Adrenal gland (tissue), 5 donors: ENCODE measurements at regions not wholly inside any gene's neighbourhood (a gene's known extent, or its start where the extent isn't known, plus 50 kb on each side); places are given as distances from the start of the nearest gene placed in this dataset.

ENCODE experiments used
- CTCF ChIP-seq, 6 experiments: fragments of 450-650 bp in 4 of 6; fragments of 200-600 bp in 2 of 6; sonication (generic) in 1 of 6; IDR thresholded peaks; 1 replicate in 5 of 6; 2 replicates in 1 of 6; pipeline versions ENCODE4 v1.5.1 to v1.8.0; 2016 to 2021; ENCODE audit warnings: antibody characterized with exemption in 6 of 6, mild to moderate bottlenecking in 2 of 6, moderate library complexity in 1 of 6
- POLR2A ChIP-seq, 2 donors: fragments of 450-650 bp; IDR thresholded peaks; one replicate each; pipeline ENCODE4 v1.6.1; 2017; ENCODE audit warnings: antibody characterized with exemption in 2 of 2, mild to moderate bottlenecking in 2 of 2, moderate library complexity in 1 of 2
- donor health status: DM: no; HTN: no; CAD: no.

GRCh38 chrX:39322496-39322895, 521.2 kb downstream of the MID1IP1 start:
- TF ChIP-seq CTCF (IDR thresholded peaks at IDR 0.05), result no peak
- no peak for TF ChIP-seq POLR2A (IDR thresholded peaks at IDR 0.05)
